ENCODE measurements at regions not wholly inside any gene's neighbourhood (a gene's known extent, or its start where the extent isn't known, plus 50 kb on each side); places are given as distances from the start of the nearest gene placed in this dataset.

DNA sequence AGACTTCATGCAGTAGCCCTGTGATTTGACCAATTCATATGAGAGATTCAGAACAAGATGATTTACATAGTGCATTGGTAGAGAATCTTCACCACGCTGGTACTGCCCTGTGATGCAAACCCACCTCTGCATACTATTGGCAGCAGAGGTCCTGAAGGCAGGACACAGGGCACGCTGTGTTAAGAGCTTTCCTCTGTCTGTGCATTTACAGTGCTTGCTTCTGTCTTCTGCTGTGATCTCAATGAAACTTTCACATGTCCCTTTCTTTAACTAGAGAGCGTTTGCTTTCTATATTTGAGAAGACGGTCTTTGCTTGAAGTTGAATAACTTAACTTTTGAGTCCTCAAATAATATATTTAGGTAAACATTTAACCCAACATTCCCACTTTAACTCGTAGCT lies 219.0 kb upstream of the SPRY2 start:
- no peaks in the 10 kb centered on the region for H4K20me1 ChIP-seq (replicated peaks; ENCODE audit: control insufficient read depth, extremely low read depth, insufficient read depth, low read length)
- H3K9me3 ChIP-seq (replicated peaks; ENCODE audit: control insufficient read depth, insufficient read depth, low read length) = no peaks in the 10 kb centered on the region
- DNase-seq (ENCODE audit: low read depth, low spot score) (no peak), FAIRE-seq (no peak)
- ChIA-PET CTCF (no interaction called here), POLR2A (no interaction called here)
- H3K79me2 ChIP-seq (ENCODE audit: control insufficient read depth, insufficient read depth, low read length) = no peaks in the 10 kb centered on the region
- no peak overlapping the region for H3K9ac ChIP-seq (replicated peaks; ENCODE audit: extremely low read depth, insufficient read depth, low read length)
- H3K4me1 ChIP-seq (ENCODE audit: control insufficient read depth, extremely low read depth, insufficient read depth, low read length) = peaks cover 7% of the 10 kb centered on the region
- H3K36me3 ChIP-seq (ENCODE audit: control insufficient read depth in 2 of 2, extremely low read depth in 1 of 2, insufficient read depth in 2 of 2, low read length in 2 of 2) = no peaks in the 10 kb centered on the region
- TF ChIP-seq JUN (IDR thresholded peaks at IDR 0.05; ENCODE audit: borderline replicate concordance, insufficient read depth, insufficient read length, low read depth) (no peak), CTCF (IDR thresholded peaks at IDR 0.05; ENCODE audit: extremely low read depth in 1 of 2, insufficient read depth in 1 of 2, low read depth in 1 of 2, low read length in 2 of 2) (no peak), EZH2 (IDR thresholded peaks at IDR 0.05; ENCODE audit: borderline replicate concordance, low read depth, low read length, severe bottlenecking) (no peak), FOS (IDR thresholded peaks at IDR 0.05; ENCODE audit: borderline replicate concordance, insufficient read depth, low read length) (no peak), GATA2 (IDR thresholded peaks at IDR 0.05; ENCODE audit: insufficient read depth, insufficient read length, low read depth, low read length) (no peak), POLR2AphosphoS5 (IDR thresholded peaks at IDR 0.05; ENCODE audit: insufficient read depth, low read depth, low read length) (no peak), MAX (IDR thresholded peaks at IDR 0.05; ENCODE audit: insufficient read depth, insufficient read length) (no peak), MYC (IDR thresholded peaks at IDR 0.05; ENCODE audit: low read depth, low read length) (no peak), POLR2A (IDR thresholded peaks at IDR 0.05; ENCODE audit: low read depth, low read length) (no peak)
- H3K4me3 ChIP-seq (replicated peaks in 1 of 3; ENCODE audit: insufficient read depth in 1 of 3, low read depth in 1 of 3, low read length in 3 of 3) = no peak overlapping the region
- no peak overlapping the region for H3K4me2 ChIP-seq (ENCODE audit: insufficient read depth, low read length)
- no peak overlapping the region for H2AFZ ChIP-seq (ENCODE audit: low read depth, low read length)
- dilution Hi-C loops (cut with MboI; ENCODE audit: extremely low pct_ligation_motif_present, low sequenced_read_pairs) (no loop called here), intact Hi-C loops (cut with micrococcal nuclease) (no loop called here)
- no peaks in the 10 kb centered on the region for H3K9me1 ChIP-seq (replicated peaks; ENCODE audit: control insufficient read depth, extremely low read depth, insufficient read depth, low read length)
- H3K27ac ChIP-seq (ENCODE audit: insufficient read depth, low read depth, low read length) = no peak overlapping the region
- no peaks in the 10 kb centered on the region for H3K27me3 ChIP-seq (ENCODE audit: control insufficient read depth in 2 of 2, insufficient read depth in 2 of 2, low read length in 2 of 2)
- no TSS peak for BruUV-seq (replicated peaks)

Measured in endothelial cell of umbilical vein (primary cell).